Thoracic aorta (tissue), 2 donors: ENCODE measurements at regions not wholly inside any gene's neighbourhood (a gene's known extent, or its start where the extent isn't known, plus 50 kb on each side); places are given as distances from the start of the nearest gene placed in this dataset.
"Not testable (repeated sequence)": the region's sequence is repeated elsewhere in the genome, so short reads cannot be mapped to it uniquely, and the experiment has no call there.

Source experiments
- ATAC-seq: fragments of 150-250 bp; one replicate; pipeline ENCODE4 v1.8.0; 2017; ENCODE audit warnings: low read depth; ENCODE audit not compliant: insufficient number of reproducible peaks, low FRiP score
- DNase-seq: peaks from one replicate; pipeline ENCODE4 v3.0.0-alpha.2; 2020; ENCODE audit warnings: low spot score
- H3K27ac ChIP-seq, 2 donors: fragments of 200-600 bp; sonication (generic); 1 replicate in 1 of 2; 2 replicates in 1 of 2; pipeline ENCODE4 v1.5.1; 2016; ENCODE audit warnings: mild to moderate bottlenecking in 2 of 2, moderate library complexity in 2 of 2
- H3K27me3 ChIP-seq: fragments of 200-600 bp; sonication (generic); replicated peaks from 2 replicates; pipeline ENCODE4 v1.6.0; 2016; ENCODE audit warnings: mild to moderate bottlenecking; ENCODE audit not compliant: insufficient read depth
- H3K36me3 ChIP-seq: fragments of 200-600 bp; sonication (generic); one replicate; pipeline ENCODE4 v1.5.1; 2016
- H3K4me1 ChIP-seq, 2 donors: fragments of 200-600 bp; sonication (generic); 1 replicate in 1 of 2; 2 replicates in 1 of 2; pipeline versions ENCODE4 v1.5.1 to v1.6.0; 2016; ENCODE audit warnings: low read depth in 2 of 2, mild to moderate bottlenecking in 1 of 2; ENCODE audit not compliant: control insufficient read depth in 1 of 2
- H3K4me3 ChIP-seq: fragments of 200-600 bp; sonication (generic); 2 replicates; pipeline ENCODE4 v1.5.1; 2016; ENCODE audit warnings: mild to moderate bottlenecking
- H3K9me3 ChIP-seq: fragments of 200-600 bp; sonication (generic); 2 replicates; pipeline ENCODE4 v1.5.1; 2016
- TF ChIP-seq, protein P1 (sequence below): fragments of 200-600 bp; sonication (generic); IDR thresholded peaks from one replicate; pipeline ENCODE4 v1.5.1; 2019; ENCODE audit warnings: antibody characterized with exemption

DNA sequence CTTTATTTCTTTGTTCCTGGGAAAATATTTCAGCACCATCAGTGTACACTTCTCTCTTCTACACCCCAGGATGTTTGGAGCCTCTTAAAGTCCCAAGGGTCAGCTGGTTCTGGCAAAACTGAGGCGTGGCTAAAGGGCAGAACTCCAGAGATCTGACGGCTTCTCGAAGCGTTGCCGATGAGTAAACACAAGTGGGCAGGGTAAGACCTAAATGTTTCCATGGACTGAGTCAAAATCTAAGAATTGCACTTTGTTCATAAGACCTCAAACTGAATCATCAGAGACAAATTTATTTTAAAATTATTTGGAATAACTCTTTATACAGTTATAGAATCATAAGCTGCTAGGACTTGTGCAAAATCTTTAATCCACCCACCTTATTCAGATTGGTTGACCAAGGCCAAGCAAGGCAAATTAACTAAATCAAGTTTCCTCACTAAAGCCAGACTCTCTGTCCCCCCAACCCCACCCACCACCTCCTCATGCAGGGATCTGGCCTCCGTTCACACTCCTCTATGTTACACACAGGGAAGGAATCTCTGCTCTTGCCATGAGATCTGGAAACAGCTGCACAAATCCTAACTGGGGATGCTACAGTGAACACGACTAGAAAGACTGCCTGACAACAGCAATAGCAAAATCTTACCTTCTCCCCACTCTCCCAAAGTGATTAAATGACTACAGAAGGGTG is 342.6 kb upstream of the KLHL29 start:
- no peaks in the 10 kb centered on the region for H3K27me3 ChIP-seq
- H3K36me3 ChIP-seq = no peaks in the 10 kb centered on the region
- TF ChIP-seq, protein P1, sequence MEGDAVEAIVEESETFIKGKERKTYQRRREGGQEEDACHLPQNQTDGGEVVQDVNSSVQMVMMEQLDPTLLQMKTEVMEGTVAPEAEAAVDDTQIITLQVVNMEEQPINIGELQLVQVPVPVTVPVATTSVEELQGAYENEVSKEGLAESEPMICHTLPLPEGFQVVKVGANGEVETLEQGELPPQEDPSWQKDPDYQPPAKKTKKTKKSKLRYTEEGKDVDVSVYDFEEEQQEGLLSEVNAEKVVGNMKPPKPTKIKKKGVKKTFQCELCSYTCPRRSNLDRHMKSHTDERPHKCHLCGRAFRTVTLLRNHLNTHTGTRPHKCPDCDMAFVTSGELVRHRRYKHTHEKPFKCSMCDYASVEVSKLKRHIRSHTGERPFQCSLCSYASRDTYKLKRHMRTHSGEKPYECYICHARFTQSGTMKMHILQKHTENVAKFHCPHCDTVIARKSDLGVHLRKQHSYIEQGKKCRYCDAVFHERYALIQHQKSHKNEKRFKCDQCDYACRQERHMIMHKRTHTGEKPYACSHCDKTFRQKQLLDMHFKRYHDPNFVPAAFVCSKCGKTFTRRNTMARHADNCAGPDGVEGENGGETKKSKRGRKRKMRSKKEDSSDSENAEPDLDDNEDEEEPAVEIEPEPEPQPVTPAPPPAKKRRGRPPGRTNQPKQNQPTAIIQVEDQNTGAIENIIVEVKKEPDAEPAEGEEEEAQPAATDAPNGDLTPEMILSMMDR = no peak
- peak; percentile 77 for ATAC-seq
- peak; percentile 39 for DNase-seq
- H3K27ac ChIP-seq = peak overlapping the region in 1 of 2 donors; percentile 55
- no peaks in the 10 kb centered on the region for H3K9me3 ChIP-seq
- H3K4me1 ChIP-seq = peaks cover 11 to 35% of the 10 kb centered on the region in 2 donors
- no peak overlapping the region for H3K4me3 ChIP-seq

- no peak for DNase-seq
- TF ChIP-seq, protein P1 = no peak
- no peaks in the 10 kb centered on the region for H3K4me1 ChIP-seq
- no peak overlapping the region for H3K27ac ChIP-seq
- no peaks in the 10 kb centered on the region for H3K36me3 ChIP-seq
- H3K9me3 ChIP-seq = no peaks in the 10 kb centered on the region
- ATAC-seq = no peak
- H3K27me3 ChIP-seq = no peaks in the 10 kb centered on the region
- no peak overlapping the region for H3K4me3 ChIP-seq
These were observed 334.6 kb upstream of the KLHL29 start for GRCh38 chr2:23050388-23050787.

GRCh38 chr2:23053601-23054000 is 331.4 kb upstream of the KLHL29 start:
- H3K27me3 ChIP-seq = no peaks in the 10 kb centered on the region
- H3K36me3 ChIP-seq = no peaks in the 10 kb centered on the region
- ATAC-seq (no peak), DNase-seq (no peak)
- TF ChIP-seq, protein P1 = no peak
- no peaks in the 10 kb centered on the region for H3K9me3 ChIP-seq
- H3K4me1 ChIP-seq = no peaks in the 10 kb centered on the region
- H3K27ac ChIP-seq = no peak overlapping the region
- no peak overlapping the region for H3K4me3 ChIP-seq

- ATAC-seq (no peak), DNase-seq (no peak)
- no peak overlapping the region for H3K27ac ChIP-seq
- no peaks in the 10 kb centered on the region for H3K36me3 ChIP-seq
- H3K4me3 ChIP-seq = no peak overlapping the region
- no peaks in the 10 kb centered on the region for H3K4me1 ChIP-seq
- H3K27me3 ChIP-seq = no peaks in the 10 kb centered on the region
- H3K9me3 ChIP-seq = no peaks in the 10 kb centered on the region
- TF ChIP-seq, protein P1 = no peak
These were observed 329.7 kb upstream of the KLHL29 start for GRCh38 chr2:23055251-23055650.

DNA sequence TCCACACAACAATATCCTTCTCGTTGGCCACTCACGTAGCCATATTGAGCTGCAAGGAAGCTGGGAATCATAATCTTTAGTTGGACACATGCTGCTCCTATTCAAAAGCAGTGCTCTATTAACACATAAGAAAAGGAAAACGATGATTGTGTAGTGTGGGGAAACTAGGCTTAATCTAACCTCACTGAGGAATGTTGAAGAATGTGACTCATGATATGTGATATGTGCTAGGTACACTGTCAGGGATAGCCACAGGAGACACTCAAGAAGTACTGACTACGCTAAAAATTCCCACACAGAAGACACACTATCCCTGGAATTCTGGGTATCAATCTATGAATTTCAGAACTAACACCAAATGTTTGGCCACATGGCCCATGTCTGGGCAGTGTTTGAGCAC is 328.1 kb upstream of the KLHL29 start:
- H3K27ac ChIP-seq, H3K4me3 ChIP-seq, ATAC-seq, H3K4me1 ChIP-seq, H3K9me3 ChIP-seq, H3K36me3 ChIP-seq, DNase-seq, H3K27me3 ChIP-seq: not testable (repeated sequence)

DNA sequence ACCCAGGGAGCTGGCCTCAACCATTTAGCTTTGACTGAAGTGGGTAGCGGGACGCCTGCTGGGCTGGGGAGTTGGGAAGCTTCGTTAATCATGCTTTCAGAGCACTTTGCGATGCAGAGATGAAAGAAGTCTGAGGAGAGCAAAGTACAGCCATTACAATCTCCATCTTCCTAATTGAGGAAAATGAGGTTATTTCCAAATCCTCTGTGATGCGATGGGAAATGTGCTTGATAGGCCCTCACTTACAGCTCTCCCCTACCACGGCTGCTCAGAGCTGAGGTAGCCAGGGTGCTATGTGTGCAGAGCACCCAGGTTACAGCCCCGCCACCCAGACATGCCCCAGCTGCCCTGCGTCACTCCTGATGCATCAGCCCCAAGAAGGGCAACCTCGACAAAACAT is 326.5 kb upstream of the KLHL29 start:
- no peaks in the 10 kb centered on the region for H3K36me3 ChIP-seq
- TF ChIP-seq, protein P1 = no peak
- H3K27ac ChIP-seq = no peak overlapping the region
- no peak for ATAC-seq
- H3K9me3 ChIP-seq = no peaks in the 10 kb centered on the region
- no peaks in the 10 kb centered on the region for H3K4me1 ChIP-seq
- H3K4me3 ChIP-seq = no peak overlapping the region
- no peaks in the 10 kb centered on the region for H3K27me3 ChIP-seq
- no peak for DNase-seq
